Liver (tissue), 8 donors: ENCODE measurements at regions not wholly inside any gene's neighbourhood (a gene's known extent, or its start where the extent isn't known, plus 50 kb on each side); places are given as distances from the start of the nearest gene placed in this dataset.

ENCODE experiments used
- DNase-seq: peaks from one replicate; pipeline ENCODE4 v3.0.0-alpha.2; 2017; ENCODE audit warnings: low spot score
- H3K27ac ChIP-seq, 2 donors: one replicate each; pipeline ENCODE4 v1.7.0; 2013; ENCODE audit warnings: inconsistent platforms in 2 of 2, low read length in 2 of 2, control low read depth in 1 of 2, low read depth in 1 of 2, mild to moderate bottlenecking in 1 of 2
- H3K27me3 ChIP-seq, 4 donors: one replicate each; pipeline versions ENCODE4 v1.6.1 to v1.7.0; 2013; ENCODE audit warnings: low read length in 3 of 4, inconsistent platforms in 1 of 4, mild to moderate bottlenecking in 1 of 4, moderate library complexity in 1 of 4; ENCODE audit not compliant: control insufficient read depth in 4 of 4, insufficient read depth in 4 of 4
- H3K36me3 ChIP-seq, 4 donors: one replicate each; pipeline versions ENCODE4 v1.6.1 to v1.7.0; 2013; ENCODE audit warnings: low read length in 3 of 4, mild to moderate bottlenecking in 3 of 4, low read depth in 1 of 4, moderate library complexity in 1 of 4; ENCODE audit not compliant: control insufficient read depth in 4 of 4, insufficient read depth in 3 of 4
- H3K4me1 ChIP-seq, 4 donors: one replicate each; pipeline versions ENCODE4 v1.6.1 to v1.7.0; 2013; ENCODE audit warnings: low read length in 3 of 4, mild to moderate bottlenecking in 3 of 4, moderate library complexity in 1 of 4; ENCODE audit not compliant: control insufficient read depth in 4 of 4, insufficient read depth in 4 of 4
- H3K4me3 ChIP-seq, 3 donors: one replicate each; pipeline versions ENCODE4 v1.6.1 to v1.7.0; 2013; ENCODE audit warnings: low read length in 3 of 3, control low read depth in 1 of 3, low read depth in 1 of 3, mild to moderate bottlenecking in 1 of 3
- H3K9ac ChIP-seq, 2 donors: one replicate each; pipeline ENCODE4 v1.7.0; 2013; ENCODE audit warnings: low read length in 2 of 2, mild to moderate bottlenecking in 2 of 2, moderate library complexity in 2 of 2, control low read depth in 1 of 2, low read depth in 1 of 2
- H3K9me3 ChIP-seq, 4 donors: one replicate each; pipeline versions ENCODE4 v1.6.1 to v1.7.0; 2013; ENCODE audit warnings: low read length in 3 of 4; ENCODE audit not compliant: control insufficient read depth in 4 of 4
- ATF3 ChIP-seq: IDR thresholded peaks from 2 replicates; pipeline ENCODE4 v1.6.1; 2016; ENCODE audit warnings: antibody characterized with exemption
- CTCF ChIP-seq: fragments of 150-350 bp; IDR thresholded peaks from 2 replicates; pipeline ENCODE4 v1.5.1; 2017; ENCODE audit warnings: improper control_type of control experiment, low read depth, low read length; ENCODE audit not compliant: missing input control
- EGR1 ChIP-seq, 2 donors: IDR thresholded peaks; 2 replicates each; pipeline ENCODE4 v1.6.1; 2016 to 2018; ENCODE audit warnings: antibody characterized with exemption in 2 of 2, low read depth in 2 of 2
- FOXA2 ChIP-seq: IDR thresholded peaks from 2 replicates; pipeline ENCODE4 v1.6.1; 2016; ENCODE audit warnings: antibody characterized with exemption
- GABPA ChIP-seq, 2 donors: IDR thresholded peaks in 1 of 2; conservative IDR thresholded peaks in 1 of 2; 2 replicates each; pipeline ENCODE4 v1.6.1; 2016; ENCODE audit warnings: antibody characterized with exemption in 2 of 2, mild to moderate bottlenecking in 1 of 2, moderate library complexity in 1 of 2
- HNF4A ChIP-seq, 2 donors: conservative IDR thresholded peaks; 2 replicates each; pipeline ENCODE4 v1.6.1; 2016; ENCODE audit warnings: antibody characterized with exemption in 2 of 2, mild to moderate bottlenecking in 2 of 2
- HNF4G ChIP-seq: IDR thresholded peaks from 2 replicates; pipeline ENCODE4 v1.6.1; 2016; ENCODE audit warnings: antibody characterized with exemption
- JUND ChIP-seq, 2 donors: IDR thresholded peaks; 2 replicates each; pipeline ENCODE4 v1.6.1; 2016; ENCODE audit warnings: antibody characterized with exemption in 2 of 2
- MAX ChIP-seq: IDR thresholded peaks from 2 replicates; pipeline ENCODE4 v1.6.1; 2016; ENCODE audit warnings: antibody characterized with exemption
- NR2F2 ChIP-seq: IDR thresholded peaks from 2 replicates; pipeline ENCODE4 v1.6.1; 2016; ENCODE audit warnings: antibody characterized with exemption
- RAD21 ChIP-seq, 2 donors: IDR thresholded peaks; 2 replicates each; pipeline ENCODE4 v1.6.1; 2016; ENCODE audit warnings: antibody characterized with exemption in 2 of 2, mild to moderate bottlenecking in 2 of 2
- REST ChIP-seq: IDR thresholded peaks from 2 replicates; pipeline ENCODE4 v1.6.1; 2016; ENCODE audit warnings: antibody characterized with exemption, mild to moderate bottlenecking
- RXRA ChIP-seq, 2 donors: IDR thresholded peaks; 2 replicates each; pipeline ENCODE4 v1.6.1; 2017 to 2018; ENCODE audit warnings: antibody characterized with exemption in 2 of 2, mild to moderate bottlenecking in 1 of 2
- SP1 ChIP-seq: IDR thresholded peaks from 2 replicates; pipeline ENCODE4 v1.6.1; 2018; ENCODE audit warnings: antibody characterized with exemption, mild to moderate bottlenecking
- TAF1 ChIP-seq: conservative IDR thresholded peaks from 2 replicates; pipeline ENCODE4 v1.6.1; 2016; ENCODE audit warnings: antibody characterized with exemption, mild to moderate bottlenecking
- YY1 ChIP-seq: IDR thresholded peaks from 2 replicates; pipeline ENCODE4 v1.6.1; 2016; ENCODE audit warnings: antibody characterized with exemption, mild to moderate bottlenecking
- ZBTB33 ChIP-seq: IDR thresholded peaks from 2 replicates; pipeline ENCODE4 v1.6.1; 2016; ENCODE audit warnings: antibody characterized with exemption
- WGBS: extraction: QIAGEN DNeasy Blood & Tissue Kit; methylation state at CpG from one replicate; pipeline ENCODE4 v1.1.7; 2013; 5-methylcytosine and 5-hydroxymethylcytosine counted together
- donor health status: healthy.
- donor health status: healthy.
- donor health status: healthy.
- donor health status: healthy.
- donor health status: healthy.

GRCh38 chr15:94734460-94734859 is 503.1 kb downstream of the MCTP2 start:
- Histone ChIP-seq H3K27me3 (peaks cover 0 to 4% (median 0%) of the 10 kb centered on the region in 4 donors), H3K27ac (no peak overlapping the region), H3K4me1 (no peaks in the 10 kb centered on the region), H3K9me3 (no peaks in the 10 kb centered on the region), H3K4me3 (no peak overlapping the region), H3K9ac (no peak overlapping the region), H3K36me3 (no peaks in the 10 kb centered on the region)
- TF ChIP-seq YY1 (no peak), TAF1 (no peak), EGR1 (IDR thresholded peaks at IDR 0.05; ENCODE audit: low read depth in 2 of 2) (no peak), HNF4A (conservative IDR thresholded peaks at IDR 0.05) (no peak)
- DNase-seq = no peak
- WGBS = 94% methylated on average over 1 of the region's 1 CpG

- Histone ChIP-seq H3K27me3 (peaks cover 0 to 4% (median 0%) of the 10 kb centered on the region in 4 donors), H3K4me3 (no peak overlapping the region), H3K36me3 (no peaks in the 10 kb centered on the region), H3K27ac (no peak overlapping the region), H3K9ac (no peak overlapping the region), H3K9me3 (no peaks in the 10 kb centered on the region), H3K4me1 (no peaks in the 10 kb centered on the region)
- no peak for TF ChIP-seq NR2F2
- no peak for TF ChIP-seq ATF3
- no peak for DNase-seq
These were observed 504.9 kb downstream of the MCTP2 start for GRCh38 chr15:94736236-94736635.

GRCh38 chr15:94739639-94740038 is 508.3 kb downstream of the MCTP2 start:
- no peak overlapping the region for H3K27ac ChIP-seq
- H3K36me3 ChIP-seq = no peaks in the 10 kb centered on the region
- no peak overlapping the region for H3K4me3 ChIP-seq
- no peaks in the 10 kb centered on the region for H3K27me3 ChIP-seq
- no peak overlapping the region for H3K9ac ChIP-seq
- no peak for TF ChIP-seq HNF4A (conservative IDR thresholded peaks at IDR 0.05)
- no peak for TF ChIP-seq EGR1 (IDR thresholded peaks at IDR 0.05; ENCODE audit: low read depth in 2 of 2)
- H3K9me3 ChIP-seq = peaks cover 0 to 2% (median 0%) of the 10 kb centered on the region in 4 donors
- H3K4me1 ChIP-seq = no peaks in the 10 kb centered on the region
- WGBS = 81% methylated on average over 3 of the region's 3 CpGs
- no peak for DNase-seq

- Histone ChIP-seq H3K4me3 (no peak overlapping the region), H3K9me3 (peaks cover 0 to 2% (median 0%) of the 10 kb centered on the region in 4 donors), H3K27me3 (no peaks in the 10 kb centered on the region), H3K36me3 (no peaks in the 10 kb centered on the region), H3K4me1 (no peaks in the 10 kb centered on the region), H3K27ac (no peak overlapping the region), H3K9ac (no peak overlapping the region)
- 53% methylated on average over 2 of the region's 2 CpGs for WGBS
- DNase-seq = no peak
- TF ChIP-seq FOXA2 = no peak
- TF ChIP-seq REST = no peak
- no peak for TF ChIP-seq JUND (IDR thresholded peaks at IDR 0.05)
- TF ChIP-seq RAD21 (IDR thresholded peaks at IDR 0.05) = no peak
- no peak for TF ChIP-seq NR2F2
- TF ChIP-seq GABPA (IDR thresholded peaks at IDR 0.05 in 1 of 2, conservative IDR thresholded peaks at IDR 0.05 in 1 of 2) = no peak
- no peak for TF ChIP-seq ZBTB33
- TF ChIP-seq CTCF = no peak
- TF ChIP-seq SP1 = no peak
- TF ChIP-seq HNF4A (conservative IDR thresholded peaks at IDR 0.05) = no peak
- no peak for TF ChIP-seq RXRA (IDR thresholded peaks at IDR 0.05)
- TF ChIP-seq HNF4G = no peak
- no peak for TF ChIP-seq EGR1 (IDR thresholded peaks at IDR 0.05; ENCODE audit: low read depth in 2 of 2)
- TF ChIP-seq TAF1 = no peak
- no peak for TF ChIP-seq MAX
These were observed 509.1 kb downstream of the MCTP2 start for GRCh38 chr15:94740469-94740868.
